Kidney (tissue), 13 donors: ENCODE measurements at regions not wholly inside any gene's neighbourhood (a gene's known extent, or its start where the extent isn't known, plus 50 kb on each side); places are given as distances from the start of the nearest gene placed in this dataset.

Experiments used
- DNase-seq, 5 donors: peaks; one replicate each; pipeline ENCODE4 v3.0.0-alpha.2; 2013 to 2020
- FAIRE-seq: peaks from 2 replicates; lab custom pipeline; 2012; peaks lifted over from hg19 to GRCh38; lab: Jason Lieb, UNC
- H3K27ac ChIP-seq, 2 donors: one replicate each; pipeline ENCODE4 v1.7.0; 2013; ENCODE audit warnings: low read depth in 2 of 2, low read length in 2 of 2, inconsistent platforms in 1 of 2
- H3K27me3 ChIP-seq: one replicate; pipeline ENCODE4 v1.7.1; 2013; ENCODE audit warnings: low read length, inconsistent platforms; ENCODE audit not compliant: control insufficient read depth, insufficient read depth
- H3K36me3 ChIP-seq, 3 donors: one replicate each; pipeline versions ENCODE4 v1.7.0 to v1.7.1; 2013; ENCODE audit warnings: low read length in 3 of 3, control low read depth in 1 of 3, inconsistent platforms in 1 of 3; ENCODE audit not compliant: insufficient read depth in 3 of 3, control insufficient read depth in 2 of 3
- H3K4me1 ChIP-seq, 3 donors: one replicate each; pipeline versions ENCODE4 v1.7.0 to v1.7.1; 2013; ENCODE audit warnings: low read length in 3 of 3, inconsistent platforms in 1 of 3, low read depth in 1 of 3; ENCODE audit not compliant: control insufficient read depth in 2 of 3, insufficient read depth in 2 of 3
- H3K4me3 ChIP-seq, 3 donors: one replicate each; pipeline versions ENCODE4 v1.7.0 to v1.8.1; 2013; ENCODE audit warnings: low read length in 3 of 3, control low read depth in 1 of 3, inconsistent platforms in 1 of 3
- H3K9ac ChIP-seq, 3 donors: one replicate each; pipeline versions ENCODE4 v1.7.0 to v1.7.1; 2013; ENCODE audit warnings: low read length in 3 of 3, control low read depth in 1 of 3, inconsistent platforms in 1 of 3
- H3K9me3 ChIP-seq, 3 donors: one replicate each; pipeline versions ENCODE4 v1.7.0 to v1.7.1; 2013; ENCODE audit warnings: low read length in 3 of 3, control low read depth in 1 of 3, inconsistent platforms in 1 of 3; ENCODE audit not compliant: control insufficient read depth in 2 of 3, insufficient read depth in 1 of 3
- CTCF ChIP-seq: IDR thresholded peaks from 3 replicates; pipeline ENCODE4 v1.5.1; 2012; ENCODE audit warnings: mild to moderate bottlenecking, moderate library complexity, borderline replicate concordance; ENCODE audit not compliant: insufficient read depth; ENCODE audit errors: extremely low read depth
- intact Hi-C: fragments of 100-400 bp; cut with DNase I; formaldehyde crosslinking; loops from one replicate; pipeline ENCODE4 v1.11.1; 2022
- donor health status: control.
- donor health status: control.
- donor health status: control.
- donor health status: control.
- donor health status: control.
- donor health status: DM: yes; HTN: yes; CAD: no.
- donor health status: Normal renal cell carcinoma (clear cell type).

GRCh38 chr13:79825959-79826358, 345.0 kb downstream of the NDFIP2 start:
- no peak for TF ChIP-seq CTCF

DNA sequence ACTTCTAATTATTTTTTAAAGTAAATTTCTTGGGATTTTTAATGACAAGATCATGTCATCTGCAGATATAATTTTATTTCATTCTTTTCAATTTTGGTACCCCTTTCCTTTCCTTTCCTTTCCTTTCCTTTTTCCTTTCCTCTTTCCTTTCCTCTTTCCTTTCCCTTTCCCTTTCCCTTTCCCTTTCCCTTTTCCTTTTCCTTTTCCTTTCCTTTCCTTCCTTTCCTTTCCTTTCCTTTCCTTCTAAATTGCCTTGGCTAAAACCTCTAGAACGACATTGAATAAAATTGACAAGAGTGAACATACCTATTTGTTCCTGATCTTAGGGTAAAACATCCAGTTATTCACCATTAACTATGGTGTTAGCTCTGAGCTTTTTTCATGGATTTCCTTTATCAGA, 334.1 kb downstream of the NDFIP2 start:
- FAIRE-seq: no peak
- Histone ChIP-seq H3K27me3 (no peaks in the 10 kb centered on the region), H3K9ac (no peak overlapping the region), H3K27ac (no peak overlapping the region), H3K4me1 (no peaks in the 10 kb centered on the region), H3K4me3 (no peak overlapping the region), H3K9me3 (no peaks in the 10 kb centered on the region), H3K36me3 (no peaks in the 10 kb centered on the region)
- intact Hi-C loops: no loop called here
- TF ChIP-seq CTCF: no peak
- no peak for DNase-seq

More at GRCh38 chr13:79825959-79826358, 345.0 kb downstream of the NDFIP2 start:
- no peaks in the 10 kb centered on the region for H3K4me1 ChIP-seq
- intact Hi-C loops: no loop called here
- no peaks in the 10 kb centered on the region for H3K27me3 ChIP-seq
- no peaks in the 10 kb centered on the region for H3K9me3 ChIP-seq
- no peak overlapping the region for H3K27ac ChIP-seq
- H3K36me3 ChIP-seq: no peaks in the 10 kb centered on the region
- FAIRE-seq (no peak), DNase-seq (no peak)
- H3K4me3 ChIP-seq: no peak overlapping the region
- H3K9ac ChIP-seq: no peak overlapping the region

- intact Hi-C loops: no loop called here
- H3K27ac ChIP-seq: no peak overlapping the region
- H3K9ac ChIP-seq: no peak overlapping the region
- no peak for DNase-seq
- FAIRE-seq: no peak
- H3K4me3 ChIP-seq: no peak overlapping the region
- TF ChIP-seq CTCF: no peak
- H3K4me1 ChIP-seq: no peaks in the 10 kb centered on the region
- no peaks in the 10 kb centered on the region for H3K9me3 ChIP-seq
- no peaks in the 10 kb centered on the region for H3K36me3 ChIP-seq
- H3K27me3 ChIP-seq: no peaks in the 10 kb centered on the region
Measured at GRCh38 chr13:79812070-79812850, 331.3 kb downstream of the NDFIP2 start.
